Nephron (organoid): ENCODE measurements at regions not wholly inside any gene's neighbourhood (a gene's known extent, or its start where the extent isn't known, plus 50 kb on each side); places are given as distances from the start of the nearest gene placed in this dataset.

ENCODE experiments used
- H3K27ac Mint-ChIP-seq, 3 experiments: 2 replicates each; pipeline ENCODE4 v1.8.0; 2020; ENCODE audit warnings: mixed read lengths in 3 of 3, mild to moderate bottlenecking in 2 of 3, moderate library complexity in 1 of 3
- H3K27me3 Mint-ChIP-seq: 2 replicates; pipeline ENCODE4 v1.8.0; 2021; ENCODE audit warnings: low read depth, mild to moderate bottlenecking, moderate library complexity, mixed read lengths
- H3K36me3 Mint-ChIP-seq: 2 replicates; pipeline ENCODE4 v1.8.0; 2020; ENCODE audit warnings: low read depth, mixed read lengths
- H3K4me1 Mint-ChIP-seq: 2 replicates; pipeline ENCODE4 v1.8.0; 2020; ENCODE audit warnings: mixed read lengths
- H3K4me3 Mint-ChIP-seq, 3 experiments: 2 replicates each; pipeline ENCODE4 v1.8.0; 2020; ENCODE audit warnings: mild to moderate bottlenecking in 3 of 3, mixed read lengths in 3 of 3, moderate library complexity in 2 of 3
- H3K9me3 Mint-ChIP-seq: 2 replicates; pipeline ENCODE4 v1.8.0; 2020; ENCODE audit warnings: mixed read lengths
- TF ChIP-seq, protein P1 (sequence below), 3 experiments: fragments of 200-600 bp; sonication (generic); IDR thresholded peaks; one replicate each; pipeline ENCODE4 v1.5.0; 2021; ENCODE audit warnings: antibody characterized with exemption in 3 of 3; ENCODE audit not compliant: unreplicated experiment in 3 of 3

DNA sequence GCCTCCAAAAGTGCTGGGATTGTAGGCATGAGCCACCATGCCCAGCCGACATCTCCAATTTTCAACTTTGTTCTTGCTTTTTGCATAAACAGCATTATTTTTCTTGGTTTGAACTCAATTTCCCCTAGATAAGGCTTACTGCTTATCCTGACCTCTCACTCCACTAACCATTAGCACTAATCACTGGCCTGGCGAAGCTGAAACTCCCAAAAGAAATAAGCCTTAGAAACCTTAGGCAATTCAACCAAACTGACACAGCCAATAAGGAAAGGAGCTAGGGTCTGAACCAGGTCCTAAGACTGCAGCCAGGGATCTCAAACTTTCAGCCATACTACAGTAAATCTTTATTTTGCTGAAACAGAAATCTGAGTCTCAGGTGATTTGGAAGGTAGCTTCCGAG, 448.0 kb downstream of the RMST start:
- Mint-ChIP-seq H3K4me1 (no peaks in the 10 kb centered on the region), H3K4me3 (no peak overlapping the region), H3K27me3 (no peaks in the 10 kb centered on the region), H3K9me3 (no peaks in the 10 kb centered on the region), H3K36me3 (no peaks in the 10 kb centered on the region), H3K27ac (no peak overlapping the region)
- TF ChIP-seq, protein P1, sequence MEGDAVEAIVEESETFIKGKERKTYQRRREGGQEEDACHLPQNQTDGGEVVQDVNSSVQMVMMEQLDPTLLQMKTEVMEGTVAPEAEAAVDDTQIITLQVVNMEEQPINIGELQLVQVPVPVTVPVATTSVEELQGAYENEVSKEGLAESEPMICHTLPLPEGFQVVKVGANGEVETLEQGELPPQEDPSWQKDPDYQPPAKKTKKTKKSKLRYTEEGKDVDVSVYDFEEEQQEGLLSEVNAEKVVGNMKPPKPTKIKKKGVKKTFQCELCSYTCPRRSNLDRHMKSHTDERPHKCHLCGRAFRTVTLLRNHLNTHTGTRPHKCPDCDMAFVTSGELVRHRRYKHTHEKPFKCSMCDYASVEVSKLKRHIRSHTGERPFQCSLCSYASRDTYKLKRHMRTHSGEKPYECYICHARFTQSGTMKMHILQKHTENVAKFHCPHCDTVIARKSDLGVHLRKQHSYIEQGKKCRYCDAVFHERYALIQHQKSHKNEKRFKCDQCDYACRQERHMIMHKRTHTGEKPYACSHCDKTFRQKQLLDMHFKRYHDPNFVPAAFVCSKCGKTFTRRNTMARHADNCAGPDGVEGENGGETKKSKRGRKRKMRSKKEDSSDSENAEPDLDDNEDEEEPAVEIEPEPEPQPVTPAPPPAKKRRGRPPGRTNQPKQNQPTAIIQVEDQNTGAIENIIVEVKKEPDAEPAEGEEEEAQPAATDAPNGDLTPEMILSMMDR (IDR thresholded peaks at IDR 0.05; ENCODE audit: unreplicated experiment in 3 of 3): no peak

DNA sequence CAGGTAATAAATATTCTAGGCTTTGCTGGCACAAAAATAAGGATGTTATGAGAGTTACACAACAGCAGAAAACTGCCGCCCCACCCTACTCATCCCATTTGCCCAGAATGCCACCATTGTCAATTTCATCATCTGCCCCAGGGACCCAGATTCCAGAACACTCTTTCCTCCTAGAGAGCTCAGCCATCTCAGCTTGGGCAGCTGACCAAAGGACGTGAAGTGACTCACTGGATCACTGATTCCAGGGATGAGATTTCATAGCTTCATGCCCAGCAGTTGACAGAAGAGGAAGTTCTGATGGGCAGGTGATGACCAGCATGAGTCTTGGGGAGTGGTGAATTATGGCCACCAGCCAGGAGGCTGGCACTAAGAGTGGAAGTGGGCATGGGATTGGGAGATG, 450.3 kb downstream of the RMST start:
- Mint-ChIP-seq H3K36me3 (no peaks in the 10 kb centered on the region), H3K27me3 (no peaks in the 10 kb centered on the region), H3K4me3 (no peak overlapping the region), H3K4me1 (no peaks in the 10 kb centered on the region), H3K9me3 (no peaks in the 10 kb centered on the region), H3K27ac (no peak overlapping the region)
- TF ChIP-seq, protein P1 (IDR thresholded peaks at IDR 0.05; ENCODE audit: unreplicated experiment in 3 of 3): no peak

DNA sequence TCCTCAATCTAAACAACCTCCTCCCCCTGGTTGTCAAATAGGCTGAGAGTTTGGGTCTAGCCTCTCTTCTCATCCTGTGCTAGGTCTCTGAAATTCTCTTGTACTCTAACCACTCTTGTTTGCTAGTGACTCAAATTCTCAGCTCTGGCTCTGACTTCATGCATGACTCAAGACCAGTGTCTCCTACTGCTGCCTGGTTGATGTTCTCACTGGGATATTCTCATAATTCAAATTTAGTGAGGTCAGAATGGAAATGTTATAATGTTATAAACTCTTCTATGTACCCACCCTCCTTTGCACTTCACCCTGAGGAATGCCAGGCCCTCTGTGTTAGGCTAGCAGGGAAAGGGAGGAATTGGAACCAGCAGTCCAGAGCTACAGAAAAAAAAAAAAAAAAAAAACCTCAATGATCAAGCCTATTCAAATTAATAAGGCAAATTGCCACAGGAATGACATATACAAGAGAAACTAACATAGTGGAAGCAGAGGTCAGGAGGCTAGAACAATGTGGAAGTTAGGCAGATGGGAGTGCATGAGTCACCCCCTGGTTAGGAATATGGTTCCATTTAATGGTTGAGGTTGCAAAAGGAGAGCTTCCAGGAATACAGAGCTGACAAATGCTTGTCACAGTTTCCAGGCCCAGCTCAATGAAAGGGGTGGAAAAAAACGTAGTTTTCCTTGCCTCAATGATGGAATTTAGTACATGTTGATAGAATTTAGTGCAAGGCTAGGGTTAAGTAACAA, 459.5 kb downstream of the RMST start:
- H3K4me1 Mint-ChIP-seq: no peaks in the 10 kb centered on the region
- H3K9me3 Mint-ChIP-seq: no peaks in the 10 kb centered on the region
- TF ChIP-seq, protein P1 (IDR thresholded peaks at IDR 0.05; ENCODE audit: unreplicated experiment in 3 of 3): no peak
- H3K27me3 Mint-ChIP-seq: no peaks in the 10 kb centered on the region
- H3K27ac Mint-ChIP-seq: no peak overlapping the region
- H3K36me3 Mint-ChIP-seq: no peaks in the 10 kb centered on the region
- no peak overlapping the region for H3K4me3 Mint-ChIP-seq

DNA sequence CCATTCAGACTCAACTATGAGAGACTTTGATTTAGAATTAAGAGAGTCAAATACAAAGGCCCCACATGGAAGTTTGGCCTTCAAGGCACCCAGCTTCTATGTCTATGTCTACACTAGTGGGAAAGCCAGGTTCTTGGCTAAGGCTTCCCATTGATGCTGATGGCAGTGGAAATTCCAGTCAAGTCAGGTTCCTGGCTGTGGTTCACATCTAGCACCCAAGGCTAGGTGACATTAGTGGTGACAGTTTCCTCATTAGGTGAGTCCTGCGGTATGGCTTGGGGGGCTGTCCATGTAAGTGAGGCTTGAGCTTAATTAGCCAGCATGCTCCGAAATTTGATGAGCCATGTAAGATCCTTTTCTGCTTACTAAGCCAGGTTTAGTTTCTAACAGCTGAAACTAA, 460.9 kb downstream of the RMST start:
- no peaks in the 10 kb centered on the region for H3K4me1 Mint-ChIP-seq

GRCh38 chr12:97924122-97924521, 461.5 kb downstream of the RMST start:
- Mint-ChIP-seq H3K27me3 (no peaks in the 10 kb centered on the region), H3K36me3 (no peaks in the 10 kb centered on the region), H3K4me3 (no peak overlapping the region), H3K4me1 (no peaks in the 10 kb centered on the region), H3K27ac (no peak overlapping the region), H3K9me3 (no peaks in the 10 kb centered on the region)
- TF ChIP-seq, protein P1 (IDR thresholded peaks at IDR 0.05; ENCODE audit: unreplicated experiment in 3 of 3): no peak

More for the DNA sequence above, 460.9 kb downstream of the RMST start:
- H3K9me3 Mint-ChIP-seq: no peaks in the 10 kb centered on the region
- no peak overlapping the region for H3K27ac Mint-ChIP-seq
- H3K27me3 Mint-ChIP-seq: no peaks in the 10 kb centered on the region
- no peaks in the 10 kb centered on the region for H3K36me3 Mint-ChIP-seq
- TF ChIP-seq, protein P1 (IDR thresholded peaks at IDR 0.05; ENCODE audit: unreplicated experiment in 3 of 3): no peak
- H3K4me3 Mint-ChIP-seq: no peak overlapping the region

GRCh38 chr12:97927977-97928376, 465.4 kb downstream of the RMST start:
- no peaks in the 10 kb centered on the region for H3K36me3 Mint-ChIP-seq
- TF ChIP-seq, protein P1 (IDR thresholded peaks at IDR 0.05; ENCODE audit: unreplicated experiment in 3 of 3): no peak
- no peaks in the 10 kb centered on the region for H3K27me3 Mint-ChIP-seq
- no peak overlapping the region for H3K4me3 Mint-ChIP-seq
- no peak overlapping the region for H3K27ac Mint-ChIP-seq
- no peaks in the 10 kb centered on the region for H3K4me1 Mint-ChIP-seq
- H3K9me3 Mint-ChIP-seq: no peaks in the 10 kb centered on the region
